OCI-LY3 (cell line): ENCODE measurements at regions not wholly inside any gene's neighbourhood (a gene's known extent, or its start where the extent isn't known, plus 50 kb on each side); places are given as distances from the start of the nearest gene placed in this dataset.

Experiments
- H2AFZ ChIP-seq: fragments of 200-600, 300-600 bp; shearing (Covaris generic); 2 replicates; pipeline ENCODE4 v1.6.0; 2014; ENCODE audit warnings: antibody characterized with exemption, low read depth, low read length
- H3K27ac ChIP-seq: fragments of 200-600, 300-600 bp; sonication (generic); 2 replicates; pipeline ENCODE4 v1.5.1; 2014; ENCODE audit warnings: mild to moderate bottlenecking, low read length, moderate library complexity, mixed read lengths
- H3K27me3 ChIP-seq: fragments of 200-600, 300-600 bp; sonication (generic); 2 replicates; pipeline ENCODE4 v1.6.1; 2014; ENCODE audit warnings: low read depth, low read length, mixed read lengths
- H3K36me3 ChIP-seq: fragments of 200-600, 300-600 bp; sonication (generic); replicated peaks from 2 replicates; pipeline ENCODE3; 2014; ENCODE audit warnings: low read depth, low read length, mixed read lengths
- H3K4me1 ChIP-seq: fragments of 300-600, 200-600 bp; sonication (generic); 2 replicates; pipeline ENCODE4 v1.6.1; 2014; ENCODE audit warnings: low read length, mixed read lengths
- H3K4me2 ChIP-seq: fragments of 200-600, 300-600 bp; sonication (generic); 2 replicates; pipeline ENCODE4 v1.6.1; 2014; ENCODE audit warnings: low read length, mixed read lengths
- H3K4me3 ChIP-seq: fragments of 300-600, 200-600 bp; sonication (generic); 2 replicates; pipeline ENCODE4 v1.5.1; 2014; ENCODE audit warnings: antibody characterized with exemption, mild to moderate bottlenecking, low read length, moderate library complexity
- H3K79me2 ChIP-seq: fragments of 300-600, 200-600 bp; shearing (Covaris generic); 2 replicates; pipeline ENCODE4 v1.6.1; 2014; ENCODE audit warnings: mild to moderate bottlenecking, low read length, mixed read lengths
- H3K9ac ChIP-seq: fragments of 300-600, 200-600 bp; shearing (Covaris generic); 2 replicates; pipeline ENCODE4 v1.6.0; 2014; ENCODE audit warnings: mild to moderate bottlenecking, low read length, moderate library complexity
- H3K9me3 ChIP-seq: fragments of 200-600, 300-600 bp; shearing (Covaris generic); 2 replicates; pipeline ENCODE4 v1.6.1; 2014; ENCODE audit warnings: low read length, mixed read lengths; ENCODE audit not compliant: insufficient read depth
- H4K20me1 ChIP-seq: fragments of 200-600, 300-600 bp; sonication (generic); 2 replicates; pipeline ENCODE4 v1.6.1; 2016; ENCODE audit warnings: low read length, mixed read lengths; ENCODE audit not compliant: insufficient read depth
- CTCF ChIP-seq: fragments of 200-600, 300-600 bp; sonication (generic); IDR thresholded peaks from 2 replicates; pipeline ENCODE4 v1.5.1; 2014; ENCODE audit warnings: antibody characterized with exemption, low read length, low read depth
- EZH2phosphoT487 ChIP-seq: fragments of 200-600 bp; shearing (Covaris generic); IDR thresholded peaks from 2 replicates; pipeline ENCODE4 v1.6.1; 2018; ENCODE audit warnings: antibody characterized with exemption, mixed run types, low read depth

- no peaks in the 10 kb centered on the region for H3K27me3 ChIP-seq
- H3K4me2 ChIP-seq, result no peak overlapping the region
- H3K79me2 ChIP-seq, result no peaks in the 10 kb centered on the region
- TF ChIP-seq EZH2phosphoT487, result no peak
- no peak for TF ChIP-seq CTCF
- H3K27ac ChIP-seq, result no peak overlapping the region
- H3K9me3 ChIP-seq, result no peaks in the 10 kb centered on the region
- H3K4me1 ChIP-seq, result peaks cover 6% of the 10 kb centered on the region
- no peak overlapping the region for H2AFZ ChIP-seq
- no peaks in the 10 kb centered on the region for H4K20me1 ChIP-seq
- no peak overlapping the region for H3K9ac ChIP-seq
- no peak overlapping the region for H3K4me3 ChIP-seq
- H3K36me3 ChIP-seq, result peaks cover 2% of the 10 kb centered on the region
Observed at GRCh38 chr5:158383486-158383885, 524.5 kb upstream of the CLINT1 start.

- Histone ChIP-seq H3K27me3 (no peaks in the 10 kb centered on the region), H3K79me2 (no peaks in the 10 kb centered on the region), H4K20me1 (no peaks in the 10 kb centered on the region), H2AFZ (no peak overlapping the region), H3K9me3 (no peaks in the 10 kb centered on the region), H3K27ac (no peak overlapping the region), H3K36me3 (peaks cover 4% of the 10 kb centered on the region), H3K4me3 (no peak overlapping the region), H3K4me2 (no peak overlapping the region), H3K4me1 (peaks cover 6% of the 10 kb centered on the region), H3K9ac (no peak overlapping the region)
- TF ChIP-seq CTCF (no peak), EZH2phosphoT487 (no peak)
Observed at GRCh38 chr5:158382473-158382872, 523.5 kb upstream of the CLINT1 start.

GRCh38 chr5:158381614-158382160, 522.7 kb upstream of the CLINT1 start:
- peaks cover 9% of the 10 kb centered on the region for H3K4me1 ChIP-seq
- no peak overlapping the region for H2AFZ ChIP-seq
- no peak overlapping the region for H3K4me3 ChIP-seq
- H3K4me2 ChIP-seq, result no peak overlapping the region
- peaks cover 4% of the 10 kb centered on the region for H3K36me3 ChIP-seq
- no peak overlapping the region for H3K27ac ChIP-seq
- H4K20me1 ChIP-seq, result no peaks in the 10 kb centered on the region
- TF ChIP-seq EZH2phosphoT487 (no peak), CTCF (no peak)
- H3K27me3 ChIP-seq, result no peaks in the 10 kb centered on the region
- H3K9me3 ChIP-seq, result no peaks in the 10 kb centered on the region
- no peaks in the 10 kb centered on the region for H3K79me2 ChIP-seq
- no peak overlapping the region for H3K9ac ChIP-seq

- H3K4me2 ChIP-seq, result no peak overlapping the region
- no peak for TF ChIP-seq CTCF
- no peak for TF ChIP-seq EZH2phosphoT487
Observed at GRCh38 chr5:158380661-158381060, 521.7 kb upstream of the CLINT1 start.

More at GRCh38 chr5:158380661-158381060, 521.7 kb upstream of the CLINT1 start:
- Histone ChIP-seq H3K4me3 (no peak overlapping the region), H3K4me1 (peaks cover 12% of the 10 kb centered on the region), H3K9me3 (no peaks in the 10 kb centered on the region), H4K20me1 (no peaks in the 10 kb centered on the region), H3K9ac (no peak overlapping the region), H2AFZ (no peak overlapping the region), H3K79me2 (no peaks in the 10 kb centered on the region), H3K36me3 (peaks cover 4% of the 10 kb centered on the region), H3K27ac (no peak overlapping the region), H3K27me3 (no peaks in the 10 kb centered on the region)
